Fibroblast of skin of right biceps (primary cell): ENCODE measurements at regions not wholly inside any gene's neighbourhood (a gene's known extent, or its start where the extent isn't known, plus 50 kb on each side); places are given as distances from the start of the nearest gene placed in this dataset.
"Not testable (repeated sequence)": the region's sequence is repeated elsewhere in the genome, so short reads cannot be mapped to it uniquely, and the experiment has no call there.

Experiments
- DNase-seq: peaks from one replicate; pipeline ENCODE4 v3.0.0-alpha.2; 2013

GRCh38 chr10:57113545-57113944, 752.5 kb upstream of the ZWINT start:
- no peak for DNase-seq

GRCh38 chr10:57102236-57102635, 741.2 kb upstream of the ZWINT start:
- no peak for DNase-seq

GRCh38 chr10:57098146-57098545, 737.1 kb upstream of the ZWINT start:
- DNase-seq = no peak

DNA sequence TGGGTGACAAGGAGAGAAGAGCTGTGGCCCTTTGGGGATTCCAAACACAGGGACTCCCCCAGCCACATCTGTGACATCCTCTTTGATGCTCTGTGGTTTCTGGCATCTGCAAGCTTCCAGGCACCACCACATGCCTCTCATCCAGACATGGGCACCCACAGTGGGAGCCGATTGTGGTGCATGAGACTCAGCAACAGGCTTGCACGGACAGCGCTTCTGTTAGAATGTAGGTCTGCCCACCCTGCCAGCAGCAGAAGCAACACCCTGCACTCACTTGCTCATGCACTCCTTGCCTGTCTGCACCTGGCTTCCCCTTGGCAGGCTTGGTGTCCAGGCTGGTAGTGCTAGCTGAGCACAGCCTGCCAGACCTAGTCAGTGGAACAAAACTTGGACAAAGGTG, 735.0 kb upstream of the ZWINT start:
- no peak for DNase-seq

DNA sequence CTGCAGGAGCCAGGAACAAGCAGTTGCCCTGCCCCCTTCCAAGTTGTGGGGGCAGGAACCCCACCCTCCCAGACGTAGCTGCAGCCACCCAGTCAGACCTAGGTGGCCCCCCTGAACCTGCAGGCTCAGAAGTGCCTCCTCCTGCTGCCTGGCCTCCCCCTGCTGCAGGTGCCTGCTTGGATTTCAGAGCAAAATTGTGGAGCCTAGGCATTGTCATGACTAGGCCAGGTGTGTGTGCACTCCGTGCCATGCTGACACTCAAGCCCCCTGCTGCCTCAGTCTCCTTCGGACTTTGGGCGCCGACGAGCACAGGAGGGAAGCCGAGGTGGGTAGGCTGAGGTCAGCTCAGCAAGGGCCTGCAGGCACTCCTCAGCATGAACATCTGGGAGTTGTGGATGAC, 733.9 kb upstream of the ZWINT start:
- no peak for DNase-seq

- no peak for DNase-seq
These were observed 733.0 kb upstream of the ZWINT start for GRCh38 chr10:57094083-57094482.

- no peak for DNase-seq
These were observed 692.5 kb upstream of the ZWINT start for GRCh38 chr10:57053530-57053929.

DNA sequence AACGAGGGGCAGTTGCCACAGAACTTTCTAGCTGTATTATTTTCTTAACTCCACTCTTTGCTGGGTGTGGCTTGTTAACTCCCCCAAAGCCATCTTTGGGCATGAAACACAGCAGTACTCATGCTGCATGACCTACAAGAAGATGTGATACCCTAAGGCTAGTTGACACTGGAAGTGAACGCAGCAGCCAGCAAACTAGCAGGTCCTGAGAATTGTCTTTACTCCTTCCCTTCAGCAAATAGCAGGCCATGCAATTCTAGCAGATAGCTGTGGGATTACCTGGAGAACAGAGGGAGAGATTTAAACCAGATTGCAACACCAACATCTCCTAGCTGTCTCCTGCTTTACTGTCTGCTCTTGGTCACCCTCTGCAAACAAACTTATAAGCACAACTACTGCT, 688.0 kb upstream of the ZWINT start:
- no peak for DNase-seq

GRCh38 chr10:57038531-57038930, 677.5 kb upstream of the ZWINT start:
- DNase-seq = no peak

DNA sequence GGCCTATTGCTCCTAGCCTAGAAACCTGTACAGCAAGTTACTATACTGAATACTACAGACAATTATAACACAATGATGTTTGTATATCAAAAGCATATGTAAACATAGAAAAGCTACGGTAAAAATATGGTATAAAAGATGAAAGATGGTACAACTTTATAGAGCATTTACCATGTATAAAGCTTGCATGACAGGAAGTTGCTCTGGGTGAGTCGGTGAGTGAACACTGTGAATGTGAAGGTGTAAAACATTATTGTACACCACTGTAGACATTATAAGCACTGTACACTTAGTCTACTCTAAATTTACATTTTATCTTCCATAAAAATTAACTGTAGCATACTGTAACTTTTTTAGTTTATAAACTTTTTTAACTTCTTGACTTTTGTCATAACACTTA, 674.3 kb upstream of the ZWINT start:
- DNase-seq = no peak

GRCh38 chr10:57032301-57032700, 671.2 kb upstream of the ZWINT start:
- DNase-seq = not testable (repeated sequence)

- no peak for DNase-seq
These were observed 670.3 kb upstream of the ZWINT start for GRCh38 chr10:57031346-57031745.

DNA sequence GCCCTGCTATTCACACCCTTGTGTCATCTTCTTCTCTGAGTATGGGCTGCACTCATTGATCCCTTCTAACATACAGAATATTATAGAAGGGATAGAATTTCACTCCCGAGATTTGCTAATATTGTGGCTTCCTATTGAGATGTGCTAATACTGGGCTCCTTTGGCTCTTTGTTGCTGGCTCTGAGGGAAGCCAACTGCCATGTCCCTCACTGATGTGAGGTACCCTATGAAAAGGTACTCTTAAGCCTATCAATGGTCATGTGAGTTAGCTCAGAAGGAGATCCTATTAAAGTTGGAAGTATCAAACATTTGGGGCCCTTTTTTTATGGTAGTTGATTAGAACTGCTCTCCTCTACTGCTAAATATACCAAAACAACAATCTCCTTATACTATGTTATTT, 665.2 kb upstream of the ZWINT start:
- no peak for DNase-seq

GRCh38 chr10:57023626-57024025, 662.6 kb upstream of the ZWINT start:
- no peak for DNase-seq

DNA sequence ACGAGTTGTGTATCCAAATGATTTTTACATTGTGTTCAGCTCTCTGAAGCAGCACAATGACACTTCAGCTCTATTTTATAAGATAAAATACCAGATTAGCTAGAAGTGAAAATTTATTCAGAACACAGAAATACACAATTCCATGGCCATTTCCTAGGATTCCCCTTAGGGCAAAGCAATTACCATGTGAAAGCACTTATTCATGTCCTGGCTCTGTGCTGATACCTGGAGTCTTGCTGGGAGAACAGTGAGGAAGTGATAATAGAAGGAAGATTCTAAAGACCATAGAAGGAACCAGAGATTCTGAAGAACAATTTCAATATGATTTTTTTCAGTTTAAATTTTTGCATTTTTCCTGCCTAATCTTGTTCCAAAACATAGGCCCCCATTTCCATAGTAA, 657.4 kb upstream of the ZWINT start:
- no peak for DNase-seq

DNA sequence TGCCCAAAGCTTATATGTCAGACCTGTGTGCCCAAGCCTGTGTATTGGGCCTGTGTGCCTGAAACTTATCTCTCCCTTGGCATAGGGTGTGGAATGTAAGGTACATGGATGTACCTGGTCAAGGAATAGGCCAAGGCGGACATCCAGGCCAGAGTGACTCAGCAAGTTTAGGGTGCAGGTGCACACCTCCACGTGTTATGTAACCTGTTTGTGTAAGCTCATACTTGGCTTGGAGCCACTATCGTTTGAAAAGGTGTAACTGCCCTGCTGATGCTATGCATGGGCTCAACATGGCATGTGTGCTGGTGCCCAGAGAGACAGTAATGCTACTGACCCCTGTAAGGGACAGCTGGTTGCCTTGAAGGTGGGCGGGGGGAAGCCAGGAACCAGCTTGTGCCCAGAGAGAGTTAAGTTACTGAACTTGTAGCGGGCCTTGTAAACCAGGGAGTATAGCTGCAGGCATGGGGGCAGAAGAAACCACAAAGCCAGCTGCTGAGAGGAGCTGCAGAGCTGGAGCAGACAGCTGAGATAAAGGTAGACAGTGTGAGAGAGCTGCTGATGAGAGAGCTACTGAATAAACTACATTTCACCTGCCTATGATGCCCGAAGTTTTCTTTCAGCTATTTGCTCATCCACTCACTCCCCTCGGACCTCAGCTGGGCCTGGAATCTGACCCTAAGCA, 656.4 kb upstream of the ZWINT start:
- DNase-seq = no peak

GRCh38 chr10:57015595-57016318, 654.7 kb upstream of the ZWINT start:
- DNase-seq = no peak

DNA sequence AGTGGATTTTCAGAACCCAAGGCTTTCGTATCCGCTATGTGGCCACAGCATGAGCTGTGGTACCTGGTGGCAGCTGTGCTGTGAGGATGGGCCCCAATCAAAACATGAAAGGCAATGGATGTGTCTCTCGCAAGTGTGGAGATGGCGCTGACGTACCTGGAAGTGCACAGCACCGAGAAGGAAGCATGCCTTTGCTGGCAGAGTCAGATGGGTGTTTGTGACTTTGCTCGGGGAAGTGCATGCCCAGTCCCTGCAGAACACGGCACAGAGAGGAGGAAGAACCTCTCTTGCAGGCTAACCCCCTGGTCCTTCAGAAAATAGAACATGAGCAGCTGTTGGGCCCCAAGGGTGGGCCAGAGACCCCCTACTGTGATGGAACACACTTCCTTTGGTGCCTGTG, 654.1 kb upstream of the ZWINT start:
- no peak for DNase-seq

DNA sequence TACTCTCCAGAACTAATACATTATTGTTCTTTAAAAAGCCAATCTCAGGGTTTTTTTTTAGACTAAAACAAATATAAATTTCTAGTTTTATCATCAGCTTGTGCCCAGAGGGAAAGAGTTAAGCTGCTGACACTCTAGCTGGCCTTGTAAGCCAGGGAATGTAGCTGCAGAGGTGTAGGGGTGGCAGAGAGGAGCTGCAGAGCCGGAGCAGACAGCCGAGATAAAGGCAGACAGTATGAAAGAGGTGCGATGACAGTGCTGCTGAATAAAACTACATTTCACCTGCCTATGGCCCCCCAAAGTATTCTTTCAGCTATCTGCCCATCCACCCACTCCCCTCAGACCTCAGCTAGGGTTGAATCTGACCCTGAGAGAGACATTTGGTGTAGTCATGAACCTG, 653.7 kb upstream of the ZWINT start:
- no peak for DNase-seq

- no peak for DNase-seq
These were observed 647.1 kb upstream of the ZWINT start for GRCh38 chr10:57008189-57008588.

DNA sequence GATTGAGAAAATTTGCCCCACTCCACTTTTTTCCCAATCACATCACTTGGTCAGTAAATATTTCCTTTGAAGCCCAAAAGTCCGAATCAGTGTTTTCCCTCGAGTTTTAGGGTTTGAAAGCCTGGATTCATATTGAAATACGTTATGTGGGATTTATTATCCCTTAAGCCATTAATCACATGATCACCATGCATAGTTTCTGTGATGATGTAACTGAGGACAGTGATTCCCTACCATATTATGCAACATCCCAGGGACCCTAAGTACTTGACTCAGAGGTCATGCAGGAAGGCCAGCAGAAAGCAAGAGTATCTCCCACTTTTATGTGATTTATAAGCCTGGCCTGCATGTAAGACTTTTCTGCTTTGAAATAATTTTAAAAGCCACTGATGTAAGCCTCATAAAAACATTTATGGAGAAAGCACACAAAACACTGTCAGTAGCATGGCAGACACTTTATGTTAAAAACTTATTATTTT, 630.6 kb upstream of the ZWINT start:
- DNase-seq = no peak

DNA sequence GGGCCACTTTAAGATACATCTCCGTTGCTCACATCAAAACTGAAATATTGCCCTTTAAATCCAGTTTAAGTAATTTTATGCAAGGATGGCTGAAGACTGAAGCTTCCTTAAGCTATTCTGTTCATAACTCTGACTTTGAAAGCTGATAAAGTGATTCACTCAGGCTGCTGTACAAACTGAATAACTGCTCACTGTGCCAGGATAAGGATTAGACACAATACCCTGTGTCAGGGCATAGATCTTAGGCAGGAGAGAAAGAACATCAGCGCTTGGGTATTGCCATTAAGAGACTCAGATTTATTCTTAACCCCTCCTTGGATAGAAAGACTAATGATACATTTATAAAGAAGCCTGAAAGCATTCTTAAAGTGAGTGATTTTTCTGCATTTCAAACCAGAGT, 614.5 kb upstream of the ZWINT start:
- no peak for DNase-seq

DNA sequence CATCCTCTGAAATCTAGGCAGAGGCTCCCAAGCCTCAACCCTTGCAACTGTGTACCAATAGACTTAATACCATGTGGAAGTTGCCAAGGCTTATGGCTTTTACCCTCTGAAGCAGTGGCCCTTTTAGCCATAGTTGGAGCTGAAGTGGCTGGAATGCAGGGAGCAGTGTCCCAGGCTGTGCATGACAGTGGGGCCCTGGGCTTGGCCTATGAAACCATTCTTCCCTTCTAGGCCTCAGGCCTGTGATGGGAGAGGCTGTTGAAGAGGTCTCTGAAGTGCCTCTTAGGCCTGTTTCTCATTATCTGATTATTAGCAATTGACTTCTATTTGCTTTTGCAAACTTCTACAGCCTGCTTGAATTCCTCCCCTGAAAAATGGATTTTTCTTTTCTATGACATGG, 612.7 kb upstream of the ZWINT start:
- DNase-seq = no peak

GRCh38 chr10:56943221-56943755, 582.2 kb upstream of the ZWINT start:
- DNase-seq = no peak

- DNase-seq = no peak
These were observed 573.5 kb upstream of the ZWINT start for GRCh38 chr10:56934515-56934914.
